Esophagus muscularis mucosa (tissue), 4 donors: ENCODE measurements at regions not wholly inside any gene's neighbourhood (a gene's known extent, or its start where the extent isn't known, plus 50 kb on each side); places are given as distances from the start of the nearest gene placed in this dataset.

Experiments
- DNase-seq: peaks from one replicate; pipeline ENCODE4 v3.0.0-alpha.2; 2017; ENCODE audit errors: extremely low spot score
- H3K27ac ChIP-seq, 4 donors: fragments of 200-600 bp; sonication (generic); replicated peaks in 1 of 4; 1 replicate in 3 of 4; 2 replicates in 1 of 4; pipeline ENCODE4 v1.5.1; 2016 to 2019; ENCODE audit warnings: mild to moderate bottlenecking in 1 of 4
- H3K27me3 ChIP-seq, 4 donors: fragments of 200-600 bp; sonication (generic); one replicate each; pipeline versions ENCODE4 v1.5.1 to v1.6.0; 2016 to 2019
- H3K36me3 ChIP-seq, 4 donors: fragments of 200-600 bp; sonication (generic); one replicate each; pipeline ENCODE4 v1.5.1; 2016 to 2019
- H3K4me1 ChIP-seq, 4 donors: fragments of 200-600 bp; sonication (generic); one replicate each; pipeline ENCODE4 v1.5.1; 2016 to 2019
- H3K4me3 ChIP-seq, 4 donors: fragments of 200-600 bp; sonication (generic); 1 replicate in 2 of 4; 2 replicates in 2 of 4; pipeline ENCODE4 v1.5.1; 2016 to 2019; ENCODE audit warnings: mild to moderate bottlenecking in 4 of 4, moderate library complexity in 1 of 4
- H3K9me3 ChIP-seq, 4 donors: fragments of 200-600 bp; sonication (generic); 1 replicate in 3 of 4; 2 replicates in 1 of 4; pipeline ENCODE4 v1.5.1; 2016 to 2019
- EP300 ChIP-seq: sonication (generic); formaldehyde crosslinking; IDR thresholded peaks from one replicate; pipeline ENCODE4 v1.6.1; 2017; ENCODE audit warnings: antibody characterized with exemption
- POLR2A ChIP-seq: fragments of 450-650 bp; IDR thresholded peaks from one replicate; pipeline ENCODE4 v1.6.1; 2017; ENCODE audit warnings: antibody characterized with exemption, moderate library complexity, mild to moderate bottlenecking, low read depth
- POLR2AphosphoS5 ChIP-seq, 2 donors: sonication (generic); formaldehyde crosslinking; IDR thresholded peaks; one replicate each; pipeline ENCODE4 v1.6.1; 2017; ENCODE audit warnings: antibody characterized with exemption in 2 of 2
- WGBS: methylation state at CpG from one replicate; pipeline ENCODE4 v1.1.5; 2018; 5-methylcytosine and 5-hydroxymethylcytosine counted together
- intact Hi-C: fragments of 100-400 bp; cut with DNase I; formaldehyde crosslinking; loops from one replicate; pipeline ENCODE4 v1.15.1; 2023
- TF ChIP-seq, protein P1 (sequence below), 3 experiments: fragments of 200-600 bp in 2 of 3; fragments of 450-650 bp in 1 of 3; sonication (generic) in 2 of 3; IDR thresholded peaks; one replicate each; pipeline ENCODE4 v1.5.1; 2017 to 2019; ENCODE audit warnings: antibody characterized with exemption in 3 of 3, mild to moderate bottlenecking in 2 of 3, moderate library complexity in 1 of 3

DNA sequence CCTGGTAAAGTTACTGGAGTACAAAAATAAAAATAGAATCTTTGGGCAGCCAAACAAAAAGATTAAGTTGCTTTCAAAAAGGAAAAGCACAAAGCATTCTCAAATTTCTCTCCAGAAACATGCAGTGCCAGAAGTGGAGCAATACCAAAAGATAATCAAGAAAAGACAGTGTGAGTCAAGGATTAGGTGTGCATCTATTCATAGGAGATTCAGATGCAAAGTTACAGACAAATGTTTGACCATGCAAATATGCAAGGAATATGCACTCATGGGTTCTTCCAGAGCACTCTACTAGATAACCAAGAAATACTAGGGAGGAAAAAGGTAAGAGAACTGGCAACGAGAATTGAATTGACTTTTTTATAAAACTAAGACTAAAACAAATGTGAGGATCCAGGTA is 51.8 kb upstream of the CDH20 start:
- TF ChIP-seq, protein P1, sequence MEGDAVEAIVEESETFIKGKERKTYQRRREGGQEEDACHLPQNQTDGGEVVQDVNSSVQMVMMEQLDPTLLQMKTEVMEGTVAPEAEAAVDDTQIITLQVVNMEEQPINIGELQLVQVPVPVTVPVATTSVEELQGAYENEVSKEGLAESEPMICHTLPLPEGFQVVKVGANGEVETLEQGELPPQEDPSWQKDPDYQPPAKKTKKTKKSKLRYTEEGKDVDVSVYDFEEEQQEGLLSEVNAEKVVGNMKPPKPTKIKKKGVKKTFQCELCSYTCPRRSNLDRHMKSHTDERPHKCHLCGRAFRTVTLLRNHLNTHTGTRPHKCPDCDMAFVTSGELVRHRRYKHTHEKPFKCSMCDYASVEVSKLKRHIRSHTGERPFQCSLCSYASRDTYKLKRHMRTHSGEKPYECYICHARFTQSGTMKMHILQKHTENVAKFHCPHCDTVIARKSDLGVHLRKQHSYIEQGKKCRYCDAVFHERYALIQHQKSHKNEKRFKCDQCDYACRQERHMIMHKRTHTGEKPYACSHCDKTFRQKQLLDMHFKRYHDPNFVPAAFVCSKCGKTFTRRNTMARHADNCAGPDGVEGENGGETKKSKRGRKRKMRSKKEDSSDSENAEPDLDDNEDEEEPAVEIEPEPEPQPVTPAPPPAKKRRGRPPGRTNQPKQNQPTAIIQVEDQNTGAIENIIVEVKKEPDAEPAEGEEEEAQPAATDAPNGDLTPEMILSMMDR (IDR thresholded peaks at IDR 0.05), result no peak
- TF ChIP-seq POLR2AphosphoS5 (IDR thresholded peaks at IDR 0.05), result no peak
- TF ChIP-seq EP300, result no peak
- no peak for TF ChIP-seq POLR2A
- WGBS, result 84% methylated on average over 1 of the region's 1 CpG
- H3K27me3 ChIP-seq, result no peaks in the 10 kb centered on the region

DNA sequence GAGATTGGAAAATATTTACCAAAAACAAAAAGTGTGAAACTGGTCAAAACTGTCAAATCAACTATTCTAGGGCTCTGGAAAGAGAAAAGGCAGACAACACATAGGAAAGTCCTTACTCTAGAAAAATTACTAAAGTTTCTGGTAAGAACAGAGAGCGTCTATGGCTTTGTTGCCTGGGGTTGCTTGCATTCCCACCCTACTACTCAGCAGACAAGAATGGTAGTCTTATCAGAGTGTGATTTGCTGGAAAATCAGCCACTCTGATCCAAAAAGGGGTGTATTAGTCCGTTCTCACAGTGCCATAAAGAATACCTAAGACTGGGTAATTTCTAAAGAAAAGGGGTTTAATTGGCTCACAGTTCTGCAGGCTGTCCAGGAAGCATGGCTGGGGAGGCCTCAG is 50.3 kb upstream of the CDH20 start:
- WGBS, result 85% methylated on average over 2 of the region's 2 CpGs
- peaks cover 0 to 17% (median 10%) of the 10 kb centered on the region in 4 donors for H3K9me3 ChIP-seq
- intact Hi-C loops, result no loop called here
- no peak overlapping the region for H3K4me3 ChIP-seq
- no peak for DNase-seq
- H3K27me3 ChIP-seq, result no peaks in the 10 kb centered on the region
- TF ChIP-seq POLR2A (no peak), POLR2AphosphoS5 (IDR thresholded peaks at IDR 0.05) (no peak), EP300 (no peak)
- TF ChIP-seq, protein P1 (IDR thresholded peaks at IDR 0.05), result no peak
- H3K36me3 ChIP-seq, result no peaks in the 10 kb centered on the region
- no peaks in the 10 kb centered on the region for H3K4me1 ChIP-seq
- no peak overlapping the region for H3K27ac ChIP-seq

More for the DNA sequence above, 51.8 kb upstream of the CDH20 start:
- Histone ChIP-seq H3K9me3 (peaks cover 0 to 17% (median 10%) of the 10 kb centered on the region in 4 donors), H3K4me1 (no peaks in the 10 kb centered on the region), H3K36me3 (no peaks in the 10 kb centered on the region), H3K4me3 (no peak overlapping the region), H3K27ac (no peak overlapping the region)
- intact Hi-C loops, result no loop called here
- no peak for DNase-seq
